ENCODE measurements at regions not wholly inside any gene's neighbourhood (a gene's known extent, or its start where the extent isn't known, plus 50 kb on each side); places are given as distances from the start of the nearest gene placed in this dataset.

- TF ChIP-seq ETS1 (IDR thresholded peaks at IDR 0.05) (no peak), CTCF (conservative IDR thresholded peaks at IDR 0.05; ENCODE audit: low read depth in 2 of 2) (no peak), STAT1 (IDR thresholded peaks at IDR 0.05; ENCODE audit: unreplicated experiment) (no peak), JUNB (IDR thresholded peaks at IDR 0.05; ENCODE audit: unreplicated experiment) (no peak)
Observed at GRCh38 chr14:105837349-105838063, 311.1 kb downstream of the TMEM121 start (continued).

GRCh38 chr14:105838107-105838506 is 311.7 kb downstream of the TMEM121 start:
- Mint-ChIP-seq H3K4me3 (no peak overlapping the region), H3K36me3 (ENCODE audit: low read depth) (peaks cover 35% of the 10 kb centered on the region), H3K4me1 (no peaks in the 10 kb centered on the region), H3K27ac (no peak overlapping the region), H3K27me3 (ENCODE audit: insufficient read depth, low read depth, poor library complexity) (peaks cover 14% of the 10 kb centered on the region), H3K9me3 (peaks cover 83% of the 10 kb centered on the region)
- Histone ChIP-seq H3K4me2 (no peak overlapping the region), H3K4me1 (ENCODE audit: insufficient read depth) (no peaks in the 10 kb centered on the region), H3F3A (replicated peaks; ENCODE audit: low read depth) (no peaks in the 10 kb centered on the region), H2AFZ (no peak overlapping the region), H3K27me3 (ENCODE audit: insufficient read depth) (no peaks in the 10 kb centered on the region), H3K36me3 (ENCODE audit: insufficient read depth) (no peaks in the 10 kb centered on the region), H4K20me1 (replicated peaks; ENCODE audit: insufficient read depth) (no peaks in the 10 kb centered on the region), H3K27ac (ENCODE audit: low read depth) (no peak overlapping the region), H3K79me2 (replicated peaks; ENCODE audit: insufficient read depth) (no peaks in the 10 kb centered on the region), H3K9me2 (ENCODE audit: insufficient read depth) (no peaks in the 10 kb centered on the region), H3K4me3 (no peak overlapping the region)
- ATAC-seq, result no peak
- DNase-seq (ENCODE audit: low spot score), result no peak
- TF ChIP-seq ZNF114 (CRISPR knock-in tag; IDR thresholded peaks at IDR 0.05) (no peak), EZH2phosphoT487 (IDR thresholded peaks at IDR 0.05; ENCODE audit: unreplicated experiment) (no peak), EZH2 (IDR thresholded peaks at IDR 0.05; ENCODE audit: low read depth, unreplicated experiment) (no peak), CREB1 (CRISPR knock-in tag; IDR thresholded peaks at IDR 0.05; ENCODE audit: low read depth) (no peak), STAT1 (IDR thresholded peaks at IDR 0.05; ENCODE audit: unreplicated experiment) (no peak)

- Histone ChIP-seq H3K27me3 (ENCODE audit: insufficient read depth) (no peaks in the 10 kb centered on the region), H4K20me1 (replicated peaks; ENCODE audit: insufficient read depth) (no peaks in the 10 kb centered on the region), H3K36me3 (ENCODE audit: insufficient read depth) (no peaks in the 10 kb centered on the region), H3K4me2 (no peak overlapping the region), H3K4me3 (no peak overlapping the region), H3K4me1 (ENCODE audit: insufficient read depth) (no peaks in the 10 kb centered on the region), H3K27ac (ENCODE audit: low read depth) (no peak overlapping the region), H3K9me2 (ENCODE audit: insufficient read depth) (no peaks in the 10 kb centered on the region), H3K79me2 (replicated peaks; ENCODE audit: insufficient read depth) (no peaks in the 10 kb centered on the region), H2AFZ (no peak overlapping the region), H3F3A (replicated peaks; ENCODE audit: low read depth) (no peaks in the 10 kb centered on the region)
- no peaks in the 10 kb centered on the region for H3K4me1 Mint-ChIP-seq
- ATAC-seq (no peak), DNase-seq (ENCODE audit: low spot score) (no peak)
- no peak overlapping the region for H3K4me3 Mint-ChIP-seq
- H3K9me3 Mint-ChIP-seq, result peaks cover 83% of the 10 kb centered on the region
- H3K27me3 Mint-ChIP-seq (ENCODE audit: insufficient read depth, low read depth, poor library complexity), result peaks cover 17% of the 10 kb centered on the region
- no peak for TF ChIP-seq CREB1 (CRISPR knock-in tag; IDR thresholded peaks at IDR 0.05; ENCODE audit: low read depth)
- H3K27ac Mint-ChIP-seq, result no peak overlapping the region
- peaks cover 36% of the 10 kb centered on the region for H3K36me3 Mint-ChIP-seq (ENCODE audit: low read depth)
Observed at GRCh38 chr14:105838591-105839424, 312.4 kb downstream of the TMEM121 start.
